Gastroesophageal sphincter (tissue), 3 donors: ENCODE measurements at regions not wholly inside any gene's neighbourhood (a gene's known extent, or its start where the extent isn't known, plus 50 kb on each side); places are given as distances from the start of the nearest gene placed in this dataset.

Source experiments
- CTCF ChIP-seq, 4 experiments: fragments of 200-600 bp in 2 of 4; fragments of 450-650 bp in 2 of 4; sonication (generic) in 1 of 4; IDR thresholded peaks; one replicate each; pipeline ENCODE4 v1.5.1; 2017 to 2019; ENCODE audit warnings: antibody characterized with exemption in 4 of 4, mild to moderate bottlenecking in 2 of 4, moderate library complexity in 2 of 4
- EP300 ChIP-seq: sonication (generic); formaldehyde crosslinking; IDR thresholded peaks from one replicate; pipeline ENCODE4 v1.6.1; 2017; ENCODE audit warnings: antibody characterized with exemption, mild to moderate bottlenecking
- POLR2A ChIP-seq, 2 donors: fragments of 450-650 bp; IDR thresholded peaks; one replicate each; pipeline ENCODE4 v1.6.1; 2017; ENCODE audit warnings: antibody characterized with exemption in 2 of 2, mild to moderate bottlenecking in 2 of 2, moderate library complexity in 1 of 2
- POLR2AphosphoS5 ChIP-seq: sonication (generic); formaldehyde crosslinking; IDR thresholded peaks from one replicate; pipeline ENCODE4 v1.6.1; 2017; ENCODE audit warnings: antibody characterized with exemption

- TF ChIP-seq CTCF (IDR thresholded peaks at IDR 0.05) (no peak), POLR2AphosphoS5 (no peak), POLR2A (IDR thresholded peaks at IDR 0.05) (no peak), EP300 (no peak)
Measured at GRCh38 chr7:35348611-35349400, 94.9 kb upstream of the TBX20 start.
